CD4-positive, alpha-beta T cell treated with Interleukin-17A for 1 hour (primary cell): ENCODE measurements at regions not wholly inside any gene's neighbourhood (a gene's known extent, or its start where the extent isn't known, plus 50 kb on each side); places are given as distances from the start of the nearest gene placed in this dataset.

Experiments used
- DNase-seq: peaks from one replicate; pipeline ENCODE4 v3.0.0-alpha.2; 2020

- DNase-seq: no peak
These were observed 73.1 kb upstream of the ZNF521 start for GRCh38 chr18:25425024-25425423.

- DNase-seq: no peak
These were observed 71.8 kb upstream of the ZNF521 start for GRCh38 chr18:25423760-25424159.

DNA sequence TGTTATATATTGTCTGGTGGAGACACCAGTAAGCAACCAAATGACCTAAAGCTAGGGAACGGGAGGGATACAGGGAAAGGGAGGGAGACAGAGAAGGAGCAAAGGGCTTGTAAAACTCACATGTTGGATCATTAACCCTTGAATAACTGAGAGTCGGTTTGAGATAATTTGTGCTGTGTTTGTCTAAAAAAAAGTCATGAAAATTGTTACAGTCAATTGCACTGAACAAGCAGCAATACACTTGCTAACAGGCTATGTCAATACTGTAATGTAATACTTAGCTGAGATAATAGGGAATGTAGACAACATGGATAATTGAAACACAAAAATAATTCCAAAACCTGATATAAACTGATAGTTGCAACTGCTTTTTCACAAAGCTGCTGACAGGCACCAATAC lies 71.3 kb upstream of the ZNF521 start:
- no peak for DNase-seq

DNA sequence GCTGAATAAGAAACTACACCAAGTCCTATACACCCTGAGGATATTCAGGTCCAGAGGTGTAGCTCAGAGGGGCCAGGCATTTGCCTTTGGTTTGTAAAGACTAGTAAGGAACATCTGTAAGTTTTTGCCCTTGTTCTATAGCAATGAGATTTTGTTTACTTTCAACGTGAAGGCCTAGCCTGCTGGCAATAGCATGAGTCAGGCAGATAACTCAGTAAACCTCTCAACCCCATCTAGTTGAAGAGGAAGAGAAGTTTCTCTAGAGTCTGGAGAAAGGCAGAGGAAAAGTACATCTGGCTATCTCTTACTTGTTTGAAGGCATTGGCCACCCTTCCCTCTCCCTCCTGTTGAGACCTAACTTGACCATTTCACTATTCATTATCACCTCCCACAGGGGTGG lies 70.3 kb upstream of the ZNF521 start:
- no peak for DNase-seq

DNA sequence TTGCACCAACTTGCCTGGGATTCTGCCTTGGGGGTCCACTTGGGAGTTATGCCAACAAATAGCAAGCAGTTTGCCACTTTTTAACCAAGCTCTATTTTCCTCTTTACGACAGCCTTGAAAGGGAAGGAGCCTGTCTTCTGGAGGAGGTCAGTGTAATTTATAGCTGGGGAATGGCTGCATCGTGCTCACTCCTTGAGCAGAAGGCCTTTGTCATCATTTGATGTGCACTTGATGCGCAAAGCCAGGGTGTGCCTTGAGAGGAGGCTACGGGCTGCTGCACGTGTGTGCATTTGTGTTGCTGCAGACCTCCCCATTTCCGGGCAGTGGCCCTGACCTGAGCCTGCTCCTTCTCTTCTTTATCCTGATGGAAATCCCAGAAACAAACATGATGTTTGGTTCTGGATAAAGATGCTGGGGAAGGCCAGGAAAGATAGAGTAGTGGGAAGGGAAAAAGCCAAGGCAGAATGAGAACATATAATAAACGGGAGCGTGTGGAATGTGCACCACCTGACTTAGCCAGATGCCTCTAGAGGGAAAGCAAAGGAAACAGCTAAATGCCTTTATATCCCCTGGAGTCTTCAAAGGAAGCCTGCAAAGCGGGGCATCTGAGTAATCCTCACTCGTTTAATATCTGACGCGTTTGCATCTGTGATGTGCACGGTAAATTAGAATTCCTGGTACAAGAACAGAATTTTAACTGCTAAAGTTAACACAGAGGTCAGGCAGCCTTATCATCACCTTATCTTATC lies 68.3 kb upstream of the ZNF521 start:
- no peak for DNase-seq

GRCh38 chr18:25416374-25416773 lies 64.4 kb upstream of the ZNF521 start:
- no peak for DNase-seq

DNA sequence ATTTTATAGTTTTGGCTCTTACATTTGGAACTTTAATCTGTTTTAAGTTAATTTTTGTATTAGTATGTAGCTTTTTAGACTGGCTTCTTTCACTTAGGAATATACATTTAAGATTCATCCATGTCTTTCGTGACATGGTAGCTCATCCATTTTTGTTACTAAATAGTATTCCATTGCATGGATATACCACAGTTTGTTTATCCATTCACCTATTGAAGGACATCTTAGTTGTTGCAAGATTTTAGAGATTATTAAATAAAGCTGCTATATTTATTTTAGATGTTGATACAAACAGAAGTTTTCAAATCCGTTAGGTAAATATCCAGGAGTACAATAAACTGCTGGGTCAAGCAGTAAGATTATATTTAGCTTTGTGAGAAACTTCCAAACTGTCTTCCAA lies 58.0 kb upstream of the ZNF521 start:
- no peak for DNase-seq

GRCh38 chr18:25408293-25408692 lies 56.3 kb upstream of the ZNF521 start:
- DNase-seq: no peak
